ENCODE measurements at regions not wholly inside any gene's neighbourhood (a gene's known extent, or its start where the extent isn't known, plus 50 kb on each side); places are given as distances from the start of the nearest gene placed in this dataset.
A peak's percentile ranks its signal among the peaks of the same experiment; 100 is the strongest.

- Histone ChIP-seq H3K36me3 (replicated peaks; ENCODE audit: insufficient read depth, low read depth) (no peaks in the 10 kb centered on the region), H4K20me1 (ENCODE audit: insufficient read depth, poor library complexity, severe bottlenecking) (no peaks in the 10 kb centered on the region), H3K79me2 (no peaks in the 10 kb centered on the region), H3K9me2 (replicated peaks; ENCODE audit: insufficient read depth) (no peaks in the 10 kb centered on the region), H3K27me3 (no peaks in the 10 kb centered on the region), H3K4me3 (no peak overlapping the region), H3K4me2 (no peak overlapping the region), H3K9me3 (ENCODE audit: low read depth) (no peaks in the 10 kb centered on the region), H3K27ac (no peak overlapping the region), H3K4me1 (ENCODE audit: insufficient read depth) (no peaks in the 10 kb centered on the region), H2AFZ (no peak overlapping the region)
- TF ChIP-seq EZH2phosphoT487 (IDR thresholded peaks at IDR 0.05; ENCODE audit: low read depth, severe bottlenecking, unreplicated experiment) (no peak), EZH2 (IDR thresholded peaks at IDR 0.05; ENCODE audit: borderline replicate concordance) (no peak), CTCF (IDR thresholded peaks at IDR 0.05; ENCODE audit: poor library complexity) (no peak)
- 52% methylated on average over 3 of the region's 3 CpGs for WGBS (ENCODE audit: low lambda C conversion rate, missing lambda C conversion rate)
- DNase-seq (ENCODE audit: low spot score) = no peak
Observed at GRCh38 chr2:129810521-129810920, 168.9 kb upstream of the RAB6C start.

GRCh38 chr2:129812071-129812470, 167.4 kb upstream of the RAB6C start:
- DNase-seq (ENCODE audit: low spot score) = peak; percentile 77
- H4K20me1 ChIP-seq (ENCODE audit: insufficient read depth, poor library complexity, severe bottlenecking) = no peaks in the 10 kb centered on the region
- H3K27me3 ChIP-seq = no peaks in the 10 kb centered on the region
- no peak overlapping the region for H2AFZ ChIP-seq
- no peak for TF ChIP-seq EZH2 (IDR thresholded peaks at IDR 0.05; ENCODE audit: borderline replicate concordance)
- no peak for TF ChIP-seq EZH2phosphoT487 (IDR thresholded peaks at IDR 0.05; ENCODE audit: low read depth, severe bottlenecking, unreplicated experiment)
- TF ChIP-seq CTCF (IDR thresholded peaks at IDR 0.05; ENCODE audit: poor library complexity) = no peak
- H3K9me2 ChIP-seq (replicated peaks; ENCODE audit: insufficient read depth) = no peaks in the 10 kb centered on the region
- H3K36me3 ChIP-seq (replicated peaks; ENCODE audit: insufficient read depth, low read depth) = no peaks in the 10 kb centered on the region
- no peak overlapping the region for H3K4me3 ChIP-seq
- peak overlapping the region; percentile 73 for H3K27ac ChIP-seq
- 54% methylated on average over 4 of the region's 4 CpGs for WGBS (ENCODE audit: low lambda C conversion rate, missing lambda C conversion rate)
- H3K4me2 ChIP-seq = no peak overlapping the region
- H3K4me1 ChIP-seq (ENCODE audit: insufficient read depth) = no peaks in the 10 kb centered on the region
- H3K9me3 ChIP-seq (ENCODE audit: low read depth) = no peaks in the 10 kb centered on the region
- H3K79me2 ChIP-seq = no peaks in the 10 kb centered on the region

- peak overlapping the region; percentile 73 for H3K27ac ChIP-seq
- 100% methylated on average over 1 of the region's 3 CpGs for WGBS (ENCODE audit: low lambda C conversion rate, missing lambda C conversion rate)
- no peak for TF ChIP-seq EZH2 (IDR thresholded peaks at IDR 0.05; ENCODE audit: borderline replicate concordance)
- TF ChIP-seq EZH2phosphoT487 (IDR thresholded peaks at IDR 0.05; ENCODE audit: low read depth, severe bottlenecking, unreplicated experiment) = no peak
Observed at GRCh38 chr2:129812654-129813053, 166.8 kb upstream of the RAB6C start.

GRCh38 chr2:129813404-129813803, 166.1 kb upstream of the RAB6C start:
- Histone ChIP-seq H3K9me3 (ENCODE audit: low read depth) (no peaks in the 10 kb centered on the region), H3K27me3 (no peaks in the 10 kb centered on the region), H3K27ac (peak overlapping the region; percentile 73), H3K9me2 (replicated peaks; ENCODE audit: insufficient read depth) (no peaks in the 10 kb centered on the region), H3K36me3 (replicated peaks; ENCODE audit: insufficient read depth, low read depth) (no peaks in the 10 kb centered on the region), H2AFZ (no peak overlapping the region), H4K20me1 (ENCODE audit: insufficient read depth, poor library complexity, severe bottlenecking) (no peaks in the 10 kb centered on the region), H3K79me2 (no peaks in the 10 kb centered on the region), H3K4me3 (no peak overlapping the region), H3K4me2 (no peak overlapping the region), H3K4me1 (ENCODE audit: insufficient read depth) (no peaks in the 10 kb centered on the region)
- WGBS (ENCODE audit: low lambda C conversion rate, missing lambda C conversion rate) = 82% methylated on average over 4 of the region's 4 CpGs
- no peak for TF ChIP-seq CTCF (IDR thresholded peaks at IDR 0.05; ENCODE audit: poor library complexity)
- no peak for TF ChIP-seq EZH2phosphoT487 (IDR thresholded peaks at IDR 0.05; ENCODE audit: low read depth, severe bottlenecking, unreplicated experiment)
- no peak for TF ChIP-seq EZH2 (IDR thresholded peaks at IDR 0.05; ENCODE audit: borderline replicate concordance)
- no peak for DNase-seq (ENCODE audit: low spot score)

More at GRCh38 chr2:129812654-129813053, 166.8 kb upstream of the RAB6C start:
- no peaks in the 10 kb centered on the region for H3K4me1 ChIP-seq (ENCODE audit: insufficient read depth)
- H3K36me3 ChIP-seq (replicated peaks; ENCODE audit: insufficient read depth, low read depth) = no peaks in the 10 kb centered on the region
- H2AFZ ChIP-seq = no peak overlapping the region
- no peaks in the 10 kb centered on the region for H3K9me2 ChIP-seq (replicated peaks; ENCODE audit: insufficient read depth)
- H4K20me1 ChIP-seq (ENCODE audit: insufficient read depth, poor library complexity, severe bottlenecking) = no peaks in the 10 kb centered on the region
- H3K4me2 ChIP-seq = no peak overlapping the region
- H3K79me2 ChIP-seq = no peaks in the 10 kb centered on the region
- H3K4me3 ChIP-seq = no peak overlapping the region
- DNase-seq (ENCODE audit: low spot score) = no peak
- no peaks in the 10 kb centered on the region for H3K9me3 ChIP-seq (ENCODE audit: low read depth)
- H3K27me3 ChIP-seq = no peaks in the 10 kb centered on the region
